ENCODE measurements at regions not wholly inside any gene's neighbourhood (a gene's known extent, or its start where the extent isn't known, plus 50 kb on each side); places are given as distances from the start of the nearest gene placed in this dataset.

GRCh38 chr10:7507887-7508726 is 97.3 kb upstream of the SFMBT2 start:
- no peak for DNase-seq (ENCODE audit: low read depth)

GRCh38 chr10:7506571-7506970 is 95.7 kb upstream of the SFMBT2 start:
- DNase-seq (ENCODE audit: low read depth): no peak

GRCh38 chr10:7505196-7505595 is 94.4 kb upstream of the SFMBT2 start:
- no peak for DNase-seq (ENCODE audit: low read depth)

GRCh38 chr10:7503190-7503589 is 92.4 kb upstream of the SFMBT2 start:
- DNase-seq (ENCODE audit: low read depth): no peak

GRCh38 chr10:7501157-7501556 is 90.3 kb upstream of the SFMBT2 start:
- DNase-seq (ENCODE audit: low read depth): no peak

- DNase-seq (ENCODE audit: low read depth): no peak
Observed at GRCh38 chr10:7498111-7498510, 87.3 kb upstream of the SFMBT2 start.

- DNase-seq (ENCODE audit: low read depth): no peak
Observed at GRCh38 chr10:7493996-7494395, 83.2 kb upstream of the SFMBT2 start.

GRCh38 chr10:7492660-7493046 is 81.8 kb upstream of the SFMBT2 start:
- DNase-seq (ENCODE audit: low read depth): no peak

GRCh38 chr10:7491949-7492659 is 81.3 kb upstream of the SFMBT2 start:
- DNase-seq (ENCODE audit: low read depth): no peak

GRCh38 chr10:7491230-7491629 is 80.4 kb upstream of the SFMBT2 start:
- no peak for DNase-seq (ENCODE audit: low read depth)

GRCh38 chr10:7488418-7488829 is 77.6 kb upstream of the SFMBT2 start:
- no peak for DNase-seq (ENCODE audit: low read depth)

- no peak for DNase-seq (ENCODE audit: low read depth)
Observed at GRCh38 chr10:7487528-7487927, 76.7 kb upstream of the SFMBT2 start.

- no peak for DNase-seq (ENCODE audit: low read depth)
Observed at GRCh38 chr10:7486528-7486927, 75.7 kb upstream of the SFMBT2 start.

- no peak for DNase-seq (ENCODE audit: low read depth)
Observed at GRCh38 chr10:7485799-7486198, 75.0 kb upstream of the SFMBT2 start.

- no peak for DNase-seq (ENCODE audit: low read depth)
Observed at GRCh38 chr10:7485244-7485556, 74.4 kb upstream of the SFMBT2 start.

GRCh38 chr10:7484456-7485243 is 73.8 kb upstream of the SFMBT2 start:
- DNase-seq (ENCODE audit: low read depth): peak; percentile 23

GRCh38 chr10:7483848-7484247 is 73.0 kb upstream of the SFMBT2 start:
- no peak for DNase-seq (ENCODE audit: low read depth)

GRCh38 chr10:7482992-7483391 is 72.2 kb upstream of the SFMBT2 start:
- DNase-seq (ENCODE audit: low read depth): no peak

- no peak for DNase-seq (ENCODE audit: low read depth)
Observed at GRCh38 chr10:7481368-7481765, 70.5 kb upstream of the SFMBT2 start.

GRCh38 chr10:7480742-7481367 is 70.0 kb upstream of the SFMBT2 start:
- DNase-seq (ENCODE audit: low read depth): no peak

- DNase-seq (ENCODE audit: low read depth): no peak
Observed at GRCh38 chr10:7479861-7480598, 69.2 kb upstream of the SFMBT2 start.
